ENCODE measurements at regions not wholly inside any gene's neighbourhood (a gene's known extent, or its start where the extent isn't known, plus 50 kb on each side); places are given as distances from the start of the nearest gene placed in this dataset.
"Not testable (repeated sequence)": the region's sequence is repeated elsewhere in the genome, so short reads cannot be mapped to it uniquely, and the experiment has no call there.

DNA sequence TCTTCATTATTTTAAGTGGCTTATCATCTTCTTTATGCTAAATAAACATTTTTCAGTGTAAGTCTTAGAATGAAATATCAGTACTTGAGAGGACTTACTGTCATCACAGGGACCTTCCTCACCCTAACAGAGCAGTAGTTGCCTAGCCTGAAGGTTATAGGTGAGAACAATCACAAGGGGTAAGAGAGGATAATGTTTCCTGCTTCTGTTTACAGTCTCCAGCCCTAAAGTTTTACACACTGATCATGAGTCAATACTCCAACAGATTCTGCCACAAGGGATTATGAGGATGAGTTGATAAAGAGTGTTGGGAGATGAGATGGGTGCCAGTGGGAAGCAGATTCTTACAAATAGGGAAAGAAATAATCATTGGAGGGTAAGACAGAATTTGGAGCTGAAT lies 265.1 kb upstream of the DAB2 start:
- no peak for DNase-seq

GRCh38 chr5:39687924-39688323 lies 263.1 kb upstream of the DAB2 start:
- DNase-seq: not testable (repeated sequence)

- DNase-seq: no peak
Observed at GRCh38 chr5:39680213-39680612, 255.4 kb upstream of the DAB2 start.

- no peak for DNase-seq
Observed at GRCh38 chr5:39678534-39678933, 253.8 kb upstream of the DAB2 start.

DNA sequence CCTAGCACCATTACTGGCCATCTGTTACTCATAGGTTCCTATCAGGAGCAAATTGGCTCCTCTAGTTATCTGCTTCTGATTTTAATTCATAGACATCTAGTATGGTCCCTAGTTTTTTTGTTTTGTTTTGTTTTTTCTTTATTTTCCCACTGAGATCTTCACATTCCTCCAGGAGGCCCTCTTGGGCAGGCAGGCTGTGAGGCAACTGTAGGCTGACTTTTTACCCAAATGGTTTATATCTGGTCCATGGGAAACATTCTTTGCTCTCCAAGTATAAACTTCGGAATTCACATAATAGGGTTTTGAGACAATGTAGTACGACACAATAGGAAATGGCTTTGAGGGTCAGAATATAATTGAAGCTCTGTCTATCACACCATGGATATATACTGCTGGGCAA lies 250.9 kb upstream of the DAB2 start:
- no peak for DNase-seq

DNA sequence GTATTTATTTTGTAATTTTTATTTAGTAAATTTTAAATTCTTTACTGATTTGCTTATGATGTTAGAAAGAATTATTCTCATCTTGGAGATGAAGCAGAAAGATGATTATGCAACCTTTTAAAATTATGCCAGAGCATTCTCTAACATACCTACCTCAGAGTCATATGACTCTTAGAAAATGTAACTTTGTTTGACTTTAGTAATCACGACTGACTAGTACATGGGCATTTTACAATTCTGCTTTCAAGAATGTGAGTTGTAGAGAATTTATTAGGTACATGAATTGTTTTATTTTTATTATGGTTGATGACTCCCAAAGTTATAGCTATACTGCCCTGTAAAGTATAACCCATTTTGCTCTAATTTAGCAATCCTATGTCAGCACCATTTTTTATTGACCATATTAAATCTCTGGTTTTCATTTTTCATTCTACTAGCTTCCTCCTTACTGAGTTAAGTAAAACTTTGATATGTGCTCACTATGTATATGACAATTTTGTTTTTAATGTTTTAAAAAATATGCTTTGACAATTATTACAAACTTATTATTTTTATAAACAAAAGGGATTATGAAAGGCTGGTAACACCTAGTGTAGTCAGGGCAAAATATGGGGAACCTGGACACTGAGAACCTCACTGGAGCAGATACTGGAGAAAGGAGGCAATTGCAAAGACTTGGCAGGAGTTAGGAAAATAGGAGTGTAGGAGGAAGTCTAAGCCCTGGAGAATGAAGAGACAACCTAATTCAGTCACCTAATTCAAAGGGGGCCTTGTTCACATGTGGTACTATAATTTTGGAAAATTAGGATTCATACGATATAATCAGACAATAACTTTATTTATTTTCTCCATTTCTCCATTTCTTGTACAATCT lies 249.7 kb upstream of the DAB2 start:
- DNase-seq: no peak

DNA sequence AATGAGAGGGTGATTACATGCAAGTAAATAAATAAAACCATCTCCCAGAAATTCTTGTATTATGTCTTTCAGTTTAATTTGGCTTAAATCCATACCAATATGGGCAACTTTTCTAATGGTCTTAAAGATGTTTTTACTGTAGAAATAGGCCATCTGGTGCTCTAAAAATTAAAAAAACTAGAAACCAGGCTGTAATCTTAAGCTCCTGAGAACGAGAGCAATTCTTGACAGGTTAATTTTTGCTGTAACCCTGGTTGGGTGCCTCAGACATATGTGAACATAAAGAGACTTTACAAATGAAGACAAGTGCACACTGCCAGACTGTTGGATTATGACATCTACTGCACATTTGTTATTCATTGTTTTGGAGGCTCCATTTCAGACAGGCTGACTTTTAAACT lies 246.8 kb upstream of the DAB2 start:
- DNase-seq: no peak

- no peak for DNase-seq
Observed at GRCh38 chr5:39670955-39671354, 246.2 kb upstream of the DAB2 start.

DNA sequence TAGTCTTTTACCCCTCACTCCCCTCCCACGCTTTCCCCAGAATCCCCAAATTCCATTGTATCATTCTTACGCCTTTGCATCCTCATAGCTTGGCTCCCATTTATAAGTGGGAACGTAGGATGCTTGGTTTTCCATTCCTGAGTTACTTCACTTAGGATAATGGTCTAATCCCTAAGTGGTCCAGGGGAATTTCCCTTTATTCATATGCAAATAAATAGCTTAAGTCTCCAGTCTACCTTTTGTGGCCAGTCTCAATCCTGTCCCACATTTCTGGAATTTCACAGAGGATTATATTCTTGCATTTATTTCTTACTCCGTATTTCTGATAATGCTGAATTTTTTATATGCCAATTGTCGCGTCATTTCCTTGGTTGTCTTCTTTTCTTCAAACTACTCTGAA lies 245.6 kb upstream of the DAB2 start:
- no peak for DNase-seq

GRCh38 chr5:39668980-39669379 lies 244.2 kb upstream of the DAB2 start:
- no peak for DNase-seq

- no peak for DNase-seq
Observed at GRCh38 chr5:39665328-39665727, 240.5 kb upstream of the DAB2 start.

- no peak for DNase-seq
Observed at GRCh38 chr5:39662945-39663344, 238.2 kb upstream of the DAB2 start.

DNA sequence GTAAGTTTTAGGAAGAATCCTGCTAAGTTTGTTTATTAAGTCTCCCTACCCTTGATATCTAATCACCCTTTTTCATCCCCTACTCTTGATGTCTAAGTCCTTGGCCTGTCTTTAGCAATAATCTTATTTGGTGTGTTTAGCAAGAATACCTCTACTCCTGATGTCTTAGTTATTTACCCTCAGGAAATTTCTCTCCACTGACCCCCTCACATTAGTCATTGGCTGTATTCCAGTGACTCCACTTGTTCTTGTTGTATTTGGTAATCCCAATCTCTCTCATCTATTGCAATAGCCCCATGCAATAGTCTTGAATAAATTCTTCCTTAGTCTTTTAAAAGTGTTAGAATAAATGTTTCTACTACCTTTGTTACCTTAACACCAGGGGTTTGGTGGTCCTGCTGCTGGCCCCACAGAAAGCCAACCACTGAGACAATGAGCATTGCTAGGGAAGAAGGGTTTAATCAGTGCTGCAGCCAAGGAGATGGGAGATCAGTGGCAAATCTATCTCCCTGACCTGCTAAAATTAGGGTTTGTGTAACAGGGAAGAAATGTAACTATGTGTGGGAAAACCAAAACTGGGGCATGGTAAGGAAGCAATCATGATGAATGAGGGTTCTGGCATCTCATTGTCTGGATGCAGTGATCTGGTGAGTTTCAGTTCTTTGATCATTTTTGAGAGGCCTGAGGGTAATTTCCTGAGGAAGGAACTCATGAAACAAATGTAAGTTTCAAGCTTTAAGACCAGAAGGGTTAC lies 236.4 kb upstream of the DAB2 start:
- DNase-seq: no peak

DNA sequence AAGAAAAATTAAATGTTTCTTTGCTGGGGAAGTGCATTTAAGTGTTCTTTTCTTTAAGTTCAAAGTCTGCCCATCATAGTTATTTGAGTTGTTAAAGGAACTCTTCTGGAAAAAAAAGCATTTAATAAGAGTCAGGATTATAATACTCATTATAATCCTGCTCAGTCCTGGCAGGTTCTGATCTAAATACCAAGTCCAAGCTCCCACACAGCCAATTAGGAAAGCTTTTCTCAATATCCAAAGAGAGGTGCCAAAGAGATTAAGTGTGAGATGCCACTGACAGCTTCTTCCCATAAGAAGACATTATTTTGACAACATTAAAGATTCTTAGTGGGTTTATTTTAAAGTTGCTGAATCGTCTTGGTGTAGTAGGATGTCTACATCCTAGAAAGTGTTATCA lies 235.2 kb upstream of the DAB2 start:
- no peak for DNase-seq

GRCh38 chr5:39658866-39659265 lies 234.1 kb upstream of the DAB2 start:
- no peak for DNase-seq

DNA sequence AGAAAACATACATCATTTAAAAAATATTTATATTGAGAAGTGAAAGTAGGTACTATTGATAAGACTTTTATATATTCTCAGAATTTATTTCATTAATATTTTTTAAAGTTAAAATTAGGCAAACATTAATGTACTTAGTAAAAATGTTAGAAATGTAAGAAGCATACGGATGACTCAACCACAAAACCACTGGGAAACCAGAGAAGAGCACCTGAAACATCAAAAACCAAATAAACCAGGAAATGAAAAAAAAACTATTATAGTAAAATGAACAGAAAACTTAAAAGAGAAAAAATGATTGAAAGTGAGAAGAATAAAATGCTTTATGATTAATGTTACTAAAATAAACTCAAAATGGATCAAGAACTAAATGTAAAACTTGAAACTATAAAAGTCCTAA lies 233.2 kb upstream of the DAB2 start:
- DNase-seq: no peak

DNA sequence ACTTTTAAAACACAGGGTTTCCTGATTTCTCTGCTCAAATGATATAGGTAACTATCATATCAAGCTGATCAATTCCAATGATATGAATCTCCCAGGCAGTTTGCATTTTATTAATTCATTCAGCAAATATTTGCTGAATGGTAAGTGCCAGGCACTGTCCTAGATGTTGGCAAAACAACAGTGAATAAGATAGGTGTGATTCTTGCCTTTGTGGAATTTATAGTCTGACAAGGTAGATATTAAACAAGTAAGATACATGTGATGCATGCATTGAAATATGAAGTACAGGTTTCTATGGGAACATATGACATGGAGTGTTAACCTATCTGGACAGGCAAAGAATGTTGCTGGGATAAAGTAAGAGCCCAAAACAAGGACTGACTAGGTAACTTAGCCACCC lies 231.8 kb upstream of the DAB2 start:
- no peak for DNase-seq

DNA sequence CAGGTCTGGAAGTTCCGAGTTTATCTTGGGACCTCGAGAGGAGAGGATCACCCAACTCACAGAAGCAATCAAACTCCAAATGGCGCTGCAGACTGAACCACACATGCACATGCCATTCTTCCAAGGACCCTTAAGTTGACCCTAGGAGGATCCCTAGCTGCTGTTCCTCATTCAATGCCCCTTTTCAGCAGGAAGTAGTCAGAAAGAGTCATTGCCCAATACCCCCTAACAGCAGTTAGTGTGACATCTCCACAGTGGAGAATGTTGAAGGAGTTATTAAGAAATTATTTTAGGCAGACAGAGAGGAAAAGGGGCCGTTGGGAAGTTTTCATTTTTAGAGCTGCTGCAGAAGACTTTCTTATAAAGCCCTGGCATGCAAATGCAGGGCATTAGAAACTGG lies 229.9 kb upstream of the DAB2 start:
- peak; percentile 1 to 41 (median 20) for DNase-seq

GRCh38 chr5:39652481-39652880 lies 227.7 kb upstream of the DAB2 start:
- DNase-seq: not testable (repeated sequence)

DNA sequence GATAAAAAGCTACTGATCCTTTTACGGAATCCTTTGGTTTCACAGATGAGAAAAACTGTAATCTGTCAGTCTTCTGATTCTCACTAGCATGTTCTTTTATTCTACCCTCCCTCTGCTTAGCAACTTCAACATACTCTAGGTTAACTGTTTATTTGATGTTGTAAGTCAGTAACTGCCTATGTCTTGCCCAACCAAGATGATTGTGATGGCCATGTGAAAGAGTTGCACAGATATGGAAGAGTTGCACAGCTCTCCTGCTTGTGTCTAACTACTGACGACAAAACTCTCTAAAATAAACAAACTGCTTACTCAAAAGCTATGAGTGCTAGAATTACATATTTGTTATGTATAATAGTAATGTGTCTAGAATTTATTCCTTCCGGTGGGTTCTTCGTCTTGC lies 227.3 kb upstream of the DAB2 start:
- DNase-seq: no peak

- no peak for DNase-seq
Observed at GRCh38 chr5:39650008-39650762, 225.4 kb upstream of the DAB2 start.

- peak in 2 of 4 experiments; percentile 2 to 3 for DNase-seq
Observed at GRCh38 chr5:39648848-39649227, 224.1 kb upstream of the DAB2 start.

DNA sequence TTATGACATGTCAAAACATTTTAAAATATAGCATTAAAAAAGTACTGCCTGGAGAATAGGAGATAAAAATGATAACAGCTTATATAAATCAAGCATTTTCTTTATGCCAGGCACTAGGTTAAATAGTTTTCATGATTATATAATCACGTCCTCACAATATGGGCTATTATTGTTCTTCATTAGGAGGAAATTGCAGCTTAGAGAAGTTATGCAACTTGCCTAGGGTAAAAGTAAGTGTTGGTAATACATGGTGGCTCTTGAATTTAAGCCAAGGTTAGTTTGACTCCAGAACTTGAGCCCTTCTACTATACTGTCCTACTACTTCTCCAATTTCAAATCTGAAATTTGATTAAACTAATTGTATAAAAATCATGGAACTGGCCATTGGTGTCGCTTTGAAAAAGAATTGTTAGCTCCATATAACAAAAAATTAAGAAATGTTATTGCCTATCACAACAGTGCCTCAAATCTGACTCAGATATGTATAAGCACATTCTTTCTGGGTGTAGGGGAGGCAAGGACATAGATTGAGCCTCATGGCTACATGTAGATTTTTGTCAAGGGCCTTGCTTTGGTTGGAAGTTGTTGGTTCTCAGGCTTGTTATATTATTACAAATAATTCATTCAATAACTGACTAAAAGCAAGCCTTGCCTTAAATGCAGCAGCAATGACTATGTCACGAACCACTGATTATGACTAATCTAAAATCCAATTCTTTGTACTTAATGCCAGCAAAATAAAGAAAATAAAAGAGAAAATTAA lies 223.5 kb upstream of the DAB2 start:
- DNase-seq: peak in 1 of 4 experiments; percentile 5

Data from suppressor macrophage (primary cell).